CD14-positive monocyte (primary cell): ENCODE measurements at regions not wholly inside any gene's neighbourhood (a gene's known extent, or its start where the extent isn't known, plus 50 kb on each side); places are given as distances from the start of the nearest gene placed in this dataset.

Source experiments
- DNase-seq, 3 donors: peaks; one replicate each; pipeline ENCODE4 v3.0.0-alpha.2; 2011 to 2022
- H2AFZ ChIP-seq: 2 replicates; pipeline ENCODE4 v1.6.0; 2012; ENCODE audit warnings: mild to moderate bottlenecking, low read depth, low read length, inconsistent platforms; ENCODE audit not compliant: insufficient read depth, poor library complexity, severe bottlenecking
- H3K27ac ChIP-seq, 2 donors: 1 replicate in 1 of 2; 2 replicates in 1 of 2; pipeline ENCODE4 v1.5.1; 2012 to 2013; ENCODE audit warnings: low read length in 2 of 2, control low read depth in 1 of 2, inconsistent platforms in 1 of 2, low read depth in 1 of 2, mild to moderate bottlenecking in 1 of 2
- H3K27me3 ChIP-seq, 2 donors: one replicate each; pipeline versions ENCODE4 v1.6.0 to v1.6.1; 2011 to 2013; ENCODE audit warnings: low read length in 2 of 2; ENCODE audit not compliant: control insufficient read depth in 2 of 2, insufficient read depth in 2 of 2
- H3K36me3 ChIP-seq, 2 donors: replicated peaks in 1 of 2; 1 replicate in 1 of 2; 2 replicates in 1 of 2; pipeline versions ENCODE4 v1.5.1 to v1.6.1; 2012 to 2013; ENCODE audit warnings: low read length in 2 of 2, control low read depth in 1 of 2, inconsistent platforms in 1 of 2, mild to moderate bottlenecking in 1 of 2; ENCODE audit not compliant: insufficient read depth in 2 of 2, control insufficient read depth in 1 of 2
- H3K4me1 ChIP-seq, 2 donors: 1 replicate in 1 of 2; 2 replicates in 1 of 2; pipeline versions ENCODE4 v1.5.1 to v1.6.1; 2012 to 2013; ENCODE audit warnings: low read length in 2 of 2, control low read depth in 1 of 2, inconsistent platforms in 1 of 2, mild to moderate bottlenecking in 1 of 2, moderate library complexity in 1 of 2; ENCODE audit not compliant: insufficient read depth in 2 of 2, control insufficient read depth in 1 of 2
- H3K4me2 ChIP-seq: replicated peaks from 2 replicates; pipeline ENCODE3; 2012; ENCODE audit warnings: low read length, moderate library complexity, mild to moderate bottlenecking; ENCODE audit not compliant: poor library complexity, severe bottlenecking; ENCODE audit errors: extremely low read depth
- H3K4me3 ChIP-seq, 3 experiments: fragments of 200-600 bp in 1 of 3; sonication (generic) in 1 of 3; replicated peaks in 1 of 3; 1 replicate in 2 of 3; 2 replicates in 1 of 3; pipeline ENCODE4 v1.5.1; 2011 to 2013; ENCODE audit warnings: low read length in 3 of 3, mild to moderate bottlenecking in 3 of 3, control low read depth in 2 of 3, low read depth in 2 of 3, inconsistent platforms in 1 of 3, moderate library complexity in 1 of 3
- H3K79me2 ChIP-seq: 2 replicates; pipeline ENCODE4 v1.6.0; 2012; ENCODE audit warnings: mild to moderate bottlenecking, control low read depth, inconsistent platforms, low read length, moderate library complexity; ENCODE audit not compliant: insufficient read depth
- H3K9ac ChIP-seq: 2 replicates; pipeline ENCODE4 v1.6.0; 2017; ENCODE audit warnings: low read length, mild to moderate bottlenecking; ENCODE audit not compliant: insufficient read depth, poor library complexity, severe bottlenecking
- H3K9me3 ChIP-seq, 2 donors: replicated peaks in 1 of 2; 1 replicate in 1 of 2; 2 replicates in 1 of 2; pipeline versions ENCODE4 v1.5.1 to v1.6.1; 2012 to 2013; ENCODE audit warnings: low read length in 2 of 2, control low read depth in 1 of 2; ENCODE audit not compliant: control insufficient read depth in 1 of 2, insufficient read depth in 1 of 2
- H4K20me1 ChIP-seq: 2 replicates; pipeline ENCODE4 v1.6.0; 2012; ENCODE audit warnings: mild to moderate bottlenecking, low read length, control low read depth, moderate library complexity; ENCODE audit not compliant: insufficient read depth
- H3K27ac Mint-ChIP-seq, 7 donors: one replicate each; pipeline ENCODE4 v1.8.0; 2020; ENCODE audit warnings: mild to moderate bottlenecking in 7 of 7, mixed read lengths in 7 of 7, moderate library complexity in 6 of 7, inconsistent platforms in 2 of 7
- H3K27me3 Mint-ChIP-seq, 3 donors: one replicate each; pipeline ENCODE4 v1.8.0; 2021 to 2022; ENCODE audit warnings: low read depth in 3 of 3, mild to moderate bottlenecking in 3 of 3, mixed read lengths in 3 of 3, moderate library complexity in 3 of 3, inconsistent platforms in 1 of 3
- H3K36me3 Mint-ChIP-seq, 2 donors: one replicate each; pipeline ENCODE4 v1.8.0; 2020; ENCODE audit warnings: mixed read lengths in 2 of 2, inconsistent platforms in 1 of 2, mild to moderate bottlenecking in 1 of 2
- H3K4me1 Mint-ChIP-seq: one replicate; pipeline ENCODE4 v1.8.0; 2020; ENCODE audit warnings: mild to moderate bottlenecking, mixed read lengths
- H3K4me3 Mint-ChIP-seq, 2 donors: one replicate each; pipeline ENCODE4 v1.8.0; 2020; ENCODE audit warnings: mild to moderate bottlenecking in 2 of 2, mixed read lengths in 2 of 2, moderate library complexity in 1 of 2
- H3K9me3 Mint-ChIP-seq, 7 donors: one replicate each; pipeline ENCODE4 v1.8.0; 2020 to 2022; ENCODE audit warnings: mixed read lengths in 7 of 7, mild to moderate bottlenecking in 6 of 7, moderate library complexity in 6 of 7, inconsistent platforms in 2 of 7
- CTCF ChIP-seq: fragments of 200-600 bp; IDR thresholded peaks from one replicate; pipeline ENCODE4 v1.8.0; 2022; ENCODE audit warnings: antibody characterized with exemption, mild to moderate bottlenecking
- whole genome bisulfite sequencing: methylation state at CpG from one replicate; pipeline ENCODE4 v1.1.5; 2013; ENCODE audit warnings: missing lambda C conversion rate; ENCODE audit not compliant: insufficient coverage; 5-methylcytosine and 5-hydroxymethylcytosine counted together
- intact Hi-C, 2 donors: fragments of 100-400 bp; cut with micrococcal nuclease; formaldehyde crosslinking; loops; one replicate each; pipeline versions ENCODE4 v1.15.0 to v1.15.1; 2023

- Histone ChIP-seq H3K4me2 (no peak overlapping the region), H3K9ac (no peak overlapping the region), H2AFZ (no peak overlapping the region), H3K4me1 (no peaks in the 10 kb centered on the region), H3K27me3 (no peaks in the 10 kb centered on the region), H4K20me1 (no peaks in the 10 kb centered on the region), H3K79me2 (no peaks in the 10 kb centered on the region), H3K27ac (no peak overlapping the region), H3K4me3 (no peak overlapping the region), H3K9me3 (peaks cover 0 to 9% of the 10 kb centered on the region in 2 donors), H3K36me3 (no peaks in the 10 kb centered on the region)
- no peak for TF ChIP-seq CTCF
- Mint-ChIP-seq H3K36me3 (no peaks in the 10 kb centered on the region), H3K27ac (peak overlapping the region in 1 of 7 donors; percentile 25), H3K4me3 (no peak overlapping the region), H3K9me3 (peaks cover 0 to 8% (median 3%) of the 10 kb centered on the region in 7 donors), H3K27me3 (peaks cover 2 to 6% (median 5%) of the 10 kb centered on the region in 3 donors), H3K4me1 (peaks cover 5% of the 10 kb centered on the region)
- no peak for DNase-seq
- intact Hi-C loops, result no loop called here
Observed at GRCh38 chr6:40042232-40042631, 108.0 kb upstream of the MOCS1 start.

GRCh38 chr6:40039042-40039441, 104.8 kb upstream of the MOCS1 start:
- intact Hi-C loops, result no loop called here
- no CpG with 5 or more reads among the region's 3 CpGs for WGBS
- Histone ChIP-seq H3K79me2 (no peaks in the 10 kb centered on the region), H3K4me2 (no peak overlapping the region), H3K4me3 (no peak overlapping the region), H3K27me3 (no peaks in the 10 kb centered on the region), H3K9me3 (peaks cover 0 to 9% of the 10 kb centered on the region in 2 donors), H2AFZ (no peak overlapping the region), H3K4me1 (no peaks in the 10 kb centered on the region), H3K36me3 (no peaks in the 10 kb centered on the region), H3K9ac (no peak overlapping the region), H4K20me1 (no peaks in the 10 kb centered on the region), H3K27ac (no peak overlapping the region)
- DNase-seq, result no peak
- H3K4me3 Mint-ChIP-seq, result no peak overlapping the region
- no peaks in the 10 kb centered on the region for H3K36me3 Mint-ChIP-seq
- H3K9me3 Mint-ChIP-seq, result peaks cover 0 to 8% (median 3%) of the 10 kb centered on the region in 7 donors
- peaks cover 5% of the 10 kb centered on the region for H3K4me1 Mint-ChIP-seq
- no peak for TF ChIP-seq CTCF
- H3K27ac Mint-ChIP-seq, result no peak overlapping the region
- H3K27me3 Mint-ChIP-seq, result peaks cover 4 to 10% (median 5%) of the 10 kb centered on the region in 3 donors
